D721Med (cell line): ENCODE measurements at regions not wholly inside any gene's neighbourhood (a gene's known extent, or its start where the extent isn't known, plus 50 kb on each side); places are given as distances from the start of the nearest gene placed in this dataset.

Experiments
- DNase-seq: peaks from one replicate; pipeline ENCODE4 v3.0.0; 2011; ENCODE audit warnings: low spot score; ENCODE audit not compliant: insufficient read length
- FAIRE-seq: peaks from 2 replicates; lab custom pipeline; 2011; peaks lifted over from hg19 to GRCh38; lab: Jason Lieb, UNC
- TF ChIP-seq, protein P1 (sequence below): IDR thresholded peaks from 2 replicates; pipeline ENCODE4 v1.5.1; 2012; ENCODE audit warnings: mild to moderate bottlenecking, control low read depth; ENCODE audit not compliant: insufficient read depth; ENCODE audit errors: missing control alignments

DNA sequence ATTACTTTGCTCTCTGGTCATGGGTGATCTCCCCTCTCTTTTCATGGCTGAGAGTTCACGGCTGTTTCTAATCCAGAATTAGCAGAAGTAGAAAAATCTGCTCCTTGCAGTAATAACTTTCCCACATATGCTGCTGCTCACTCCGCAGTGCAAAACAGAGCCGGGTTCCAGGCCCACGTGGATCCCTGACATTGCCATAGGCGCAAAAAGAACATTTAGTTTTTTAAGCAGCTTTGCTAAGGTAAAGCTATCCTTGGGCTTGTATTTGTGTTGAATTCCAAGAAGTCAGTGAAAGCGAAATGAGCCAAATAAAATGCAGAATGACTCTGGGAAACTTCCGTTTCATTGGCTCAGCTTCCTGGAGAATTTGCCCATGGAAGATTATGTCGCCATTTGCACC is 633.7 kb upstream of the SUCLG2 start:
- TF ChIP-seq, protein P1, sequence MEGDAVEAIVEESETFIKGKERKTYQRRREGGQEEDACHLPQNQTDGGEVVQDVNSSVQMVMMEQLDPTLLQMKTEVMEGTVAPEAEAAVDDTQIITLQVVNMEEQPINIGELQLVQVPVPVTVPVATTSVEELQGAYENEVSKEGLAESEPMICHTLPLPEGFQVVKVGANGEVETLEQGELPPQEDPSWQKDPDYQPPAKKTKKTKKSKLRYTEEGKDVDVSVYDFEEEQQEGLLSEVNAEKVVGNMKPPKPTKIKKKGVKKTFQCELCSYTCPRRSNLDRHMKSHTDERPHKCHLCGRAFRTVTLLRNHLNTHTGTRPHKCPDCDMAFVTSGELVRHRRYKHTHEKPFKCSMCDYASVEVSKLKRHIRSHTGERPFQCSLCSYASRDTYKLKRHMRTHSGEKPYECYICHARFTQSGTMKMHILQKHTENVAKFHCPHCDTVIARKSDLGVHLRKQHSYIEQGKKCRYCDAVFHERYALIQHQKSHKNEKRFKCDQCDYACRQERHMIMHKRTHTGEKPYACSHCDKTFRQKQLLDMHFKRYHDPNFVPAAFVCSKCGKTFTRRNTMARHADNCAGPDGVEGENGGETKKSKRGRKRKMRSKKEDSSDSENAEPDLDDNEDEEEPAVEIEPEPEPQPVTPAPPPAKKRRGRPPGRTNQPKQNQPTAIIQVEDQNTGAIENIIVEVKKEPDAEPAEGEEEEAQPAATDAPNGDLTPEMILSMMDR, result no peak
- FAIRE-seq (no peak), DNase-seq (no peak)

DNA sequence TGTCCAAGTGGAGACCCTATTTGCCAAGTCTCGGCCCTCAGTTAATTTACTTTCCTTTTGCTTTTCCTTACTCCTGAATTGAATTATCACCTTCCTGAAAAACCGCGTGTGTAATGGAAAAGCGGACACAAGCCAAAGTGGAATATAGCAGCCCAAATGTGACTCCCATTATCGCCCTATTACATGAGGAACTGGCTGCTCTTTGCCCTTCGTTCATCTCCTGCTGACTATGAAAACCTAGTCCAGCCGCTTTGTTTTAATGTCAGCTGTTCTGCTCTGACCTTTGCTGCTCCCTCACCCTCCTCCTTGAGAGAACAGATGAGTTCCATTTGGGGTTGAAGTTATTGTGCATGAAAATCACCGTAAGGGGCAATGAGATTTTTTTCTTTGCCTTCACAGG is 632.7 kb upstream of the SUCLG2 start:
- TF ChIP-seq, protein P1, result no peak
- FAIRE-seq, result no peak
- DNase-seq, result no peak

DNA sequence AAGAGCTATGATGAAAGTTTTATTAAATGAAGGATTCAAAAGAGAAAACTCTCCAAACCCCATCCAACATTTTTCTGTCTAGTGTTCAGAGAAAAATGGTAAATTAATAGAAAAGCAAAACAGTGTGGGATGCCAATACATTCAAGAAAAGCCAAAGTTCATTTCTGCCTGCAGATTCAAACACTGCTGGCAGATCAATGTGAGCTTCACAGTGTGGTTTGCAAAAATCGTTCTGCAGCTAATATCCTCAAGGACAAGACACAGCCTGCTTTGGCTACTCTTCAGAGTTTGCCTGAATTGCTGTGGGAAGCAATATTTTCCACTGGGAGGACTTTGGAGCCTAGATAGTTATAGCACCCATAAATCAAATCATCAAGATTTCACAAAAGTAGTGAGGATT is 619.9 kb upstream of the SUCLG2 start:
- TF ChIP-seq, protein P1, result no peak
- DNase-seq (no peak), FAIRE-seq (no peak)

DNA sequence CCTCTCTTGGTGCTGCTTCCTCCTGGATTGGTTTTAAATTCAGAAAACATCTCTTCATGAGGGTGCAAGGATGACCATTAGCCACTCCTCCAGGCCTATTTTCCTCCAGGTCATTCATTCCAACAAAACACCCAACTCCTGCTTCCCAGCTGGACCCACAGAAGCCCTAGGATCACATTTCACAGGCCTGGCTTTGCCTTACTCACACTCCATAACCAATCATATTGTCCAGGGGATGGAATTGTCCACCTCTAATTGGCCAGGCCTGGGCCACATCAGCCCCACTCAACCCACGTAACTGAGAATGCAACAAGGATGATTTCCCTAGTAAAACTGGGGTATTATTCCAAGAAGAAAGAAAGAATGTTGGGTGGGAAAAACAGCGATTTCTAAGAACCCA is 616.7 kb upstream of the SUCLG2 start:
- FAIRE-seq, result no peak
- TF ChIP-seq, protein P1, result no peak

DNA sequence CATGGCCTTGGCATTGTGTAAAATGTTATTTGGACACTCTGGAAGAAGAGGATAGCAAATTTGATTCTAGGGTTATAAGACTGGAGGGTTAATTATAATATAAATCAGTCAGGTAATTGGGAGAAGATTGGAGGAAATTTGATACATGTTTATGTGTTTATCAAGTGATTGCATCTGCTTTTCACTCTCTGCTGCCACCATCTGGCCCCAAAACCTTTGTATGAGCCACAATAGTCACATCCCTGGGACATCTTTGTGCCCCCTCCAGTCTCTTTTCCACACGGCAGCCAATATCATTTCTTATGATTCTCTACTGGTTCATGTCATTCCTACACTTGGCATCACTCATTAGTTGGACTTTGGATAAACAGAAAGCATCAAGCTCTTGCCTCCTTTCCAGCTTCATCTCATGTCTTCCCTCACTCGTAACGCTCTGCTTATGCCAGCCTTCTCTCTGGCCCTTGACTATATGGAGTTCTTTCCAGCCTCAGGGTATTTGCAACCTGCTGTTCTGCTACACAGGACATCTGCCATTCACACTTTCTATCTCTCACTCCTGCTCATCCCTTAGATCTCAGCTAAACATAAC is 602.3 kb upstream of the SUCLG2 start:
- TF ChIP-seq, protein P1, result peak; percentile 55
- DNase-seq, result no peak
- no peak for FAIRE-seq

More for the DNA sequence above, 616.7 kb upstream of the SUCLG2 start:
- DNase-seq, result no peak

DNA sequence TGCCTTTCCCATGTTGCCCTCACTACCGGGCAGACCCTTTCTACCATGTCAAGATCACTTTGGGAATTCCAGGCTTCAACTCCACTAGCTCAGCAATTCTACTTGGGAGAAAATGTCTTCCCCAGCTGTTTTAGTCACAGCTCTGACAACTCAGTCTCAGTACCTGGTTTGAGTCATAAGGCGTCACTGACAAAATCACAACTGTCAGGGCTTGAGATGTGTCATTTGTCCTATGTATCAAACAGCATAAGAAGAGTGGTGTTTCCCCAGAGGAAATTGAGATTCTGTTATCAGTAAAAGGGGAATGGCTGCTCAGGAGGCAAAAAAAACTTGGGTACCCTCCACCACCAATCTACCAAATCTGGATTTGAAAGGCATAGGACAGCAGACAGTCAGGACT is 594.9 kb upstream of the SUCLG2 start:
- no peak for DNase-seq
- TF ChIP-seq, protein P1, result no peak
- no peak for FAIRE-seq

DNA sequence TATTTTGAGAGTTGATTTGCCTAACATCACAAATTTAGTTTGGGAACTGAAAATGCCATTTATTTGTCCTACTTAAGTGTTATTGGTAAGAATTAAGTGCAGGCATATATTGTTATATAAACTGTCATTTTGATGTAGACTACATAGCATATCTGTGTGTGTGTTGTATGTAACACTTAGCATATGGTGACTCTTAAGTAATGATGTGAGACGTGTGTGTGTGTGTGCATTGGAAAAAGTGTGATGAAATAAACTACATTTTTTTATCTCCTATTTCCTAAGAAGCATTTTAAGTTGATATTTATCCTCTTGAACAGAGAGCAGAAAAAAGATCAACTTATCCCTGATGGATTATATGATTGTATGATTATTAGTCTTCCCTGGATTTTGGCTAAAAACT is 588.2 kb upstream of the SUCLG2 start:
- no peak for DNase-seq
- FAIRE-seq, result no peak
- TF ChIP-seq, protein P1, result no peak
